ENCODE measurements at regions not wholly inside any gene's neighbourhood (a gene's known extent, or its start where the extent isn't known, plus 50 kb on each side); places are given as distances from the start of the nearest gene placed in this dataset.

GRCh38 chr10:29130190-29130673 is 158.6 kb upstream of the LYZL1 start:
- peak; percentile 62 for DNase-seq (ENCODE audit: low read depth)
- H3K4me3 ChIP-seq (ENCODE audit: low read depth, low read length), result no peak overlapping the region
- TF ChIP-seq, protein P1, sequence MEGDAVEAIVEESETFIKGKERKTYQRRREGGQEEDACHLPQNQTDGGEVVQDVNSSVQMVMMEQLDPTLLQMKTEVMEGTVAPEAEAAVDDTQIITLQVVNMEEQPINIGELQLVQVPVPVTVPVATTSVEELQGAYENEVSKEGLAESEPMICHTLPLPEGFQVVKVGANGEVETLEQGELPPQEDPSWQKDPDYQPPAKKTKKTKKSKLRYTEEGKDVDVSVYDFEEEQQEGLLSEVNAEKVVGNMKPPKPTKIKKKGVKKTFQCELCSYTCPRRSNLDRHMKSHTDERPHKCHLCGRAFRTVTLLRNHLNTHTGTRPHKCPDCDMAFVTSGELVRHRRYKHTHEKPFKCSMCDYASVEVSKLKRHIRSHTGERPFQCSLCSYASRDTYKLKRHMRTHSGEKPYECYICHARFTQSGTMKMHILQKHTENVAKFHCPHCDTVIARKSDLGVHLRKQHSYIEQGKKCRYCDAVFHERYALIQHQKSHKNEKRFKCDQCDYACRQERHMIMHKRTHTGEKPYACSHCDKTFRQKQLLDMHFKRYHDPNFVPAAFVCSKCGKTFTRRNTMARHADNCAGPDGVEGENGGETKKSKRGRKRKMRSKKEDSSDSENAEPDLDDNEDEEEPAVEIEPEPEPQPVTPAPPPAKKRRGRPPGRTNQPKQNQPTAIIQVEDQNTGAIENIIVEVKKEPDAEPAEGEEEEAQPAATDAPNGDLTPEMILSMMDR (IDR thresholded peaks at IDR 0.05; ENCODE audit: insufficient read depth, low read length), result peak; percentile 62

DNA sequence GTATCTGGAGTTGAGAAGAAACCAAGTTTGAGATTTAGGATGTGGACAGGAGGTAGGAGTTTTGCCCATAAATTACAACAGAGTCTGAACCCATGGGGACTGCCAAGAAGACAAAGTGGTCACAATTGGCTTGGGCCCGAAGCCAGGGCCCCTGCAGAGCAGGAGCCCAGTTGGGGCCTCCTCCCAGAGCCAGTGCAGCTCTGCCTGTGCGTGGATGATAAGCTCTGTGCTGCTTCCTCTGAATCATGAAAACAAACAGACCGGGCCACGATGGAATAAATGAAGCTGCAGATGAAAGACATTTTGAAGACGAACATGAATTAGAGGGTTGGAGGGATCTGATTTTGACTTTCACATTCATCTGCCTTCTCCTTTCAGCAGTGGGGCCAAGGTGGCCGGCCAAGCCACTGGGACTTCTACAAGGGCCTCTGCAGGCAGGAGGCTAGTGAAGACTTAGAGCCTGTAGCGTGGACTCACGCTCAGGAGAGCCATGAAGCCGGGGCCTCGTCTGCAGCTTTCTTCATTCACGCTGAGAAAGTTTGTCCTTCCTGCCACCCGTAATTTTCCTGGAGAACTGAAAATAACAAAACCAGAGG is 156.8 kb upstream of the LYZL1 start:
- peak; percentile 75 for DNase-seq (ENCODE audit: low read depth)
- TF ChIP-seq, protein P1 (IDR thresholded peaks at IDR 0.05; ENCODE audit: insufficient read depth, low read length), result no peak
- no peak overlapping the region for H3K4me3 ChIP-seq (ENCODE audit: low read depth, low read length)

GRCh38 chr10:29132551-29133111 is 156.2 kb upstream of the LYZL1 start:
- TF ChIP-seq, protein P1 (IDR thresholded peaks at IDR 0.05; ENCODE audit: insufficient read depth, low read length), result no peak
- peak; percentile 25 for DNase-seq (ENCODE audit: low read depth)
- H3K4me3 ChIP-seq (ENCODE audit: low read depth, low read length), result no peak overlapping the region

DNA sequence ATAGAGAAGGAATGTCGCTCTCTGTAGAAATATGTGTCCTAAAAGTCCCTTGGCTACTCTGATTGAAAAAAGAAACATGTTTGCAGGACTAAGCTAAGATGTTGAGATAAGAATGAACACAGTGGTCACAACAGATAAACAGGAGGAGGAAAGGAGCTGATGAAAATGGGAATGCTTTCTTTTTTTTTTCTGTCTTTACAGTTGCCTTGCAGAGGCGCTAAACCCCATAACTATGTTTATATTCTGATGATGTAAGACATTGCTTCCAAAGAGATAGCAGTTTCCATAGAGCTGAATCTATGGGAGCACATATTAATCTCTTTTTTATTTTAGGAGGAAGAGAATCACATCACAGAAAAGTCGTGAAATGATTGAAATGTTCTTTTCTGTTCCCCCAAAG is 153.5 kb upstream of the LYZL1 start:
- TF ChIP-seq, protein P1 (IDR thresholded peaks at IDR 0.05; ENCODE audit: insufficient read depth, low read length), result no peak
- no peak for DNase-seq (ENCODE audit: low read depth)

DNA sequence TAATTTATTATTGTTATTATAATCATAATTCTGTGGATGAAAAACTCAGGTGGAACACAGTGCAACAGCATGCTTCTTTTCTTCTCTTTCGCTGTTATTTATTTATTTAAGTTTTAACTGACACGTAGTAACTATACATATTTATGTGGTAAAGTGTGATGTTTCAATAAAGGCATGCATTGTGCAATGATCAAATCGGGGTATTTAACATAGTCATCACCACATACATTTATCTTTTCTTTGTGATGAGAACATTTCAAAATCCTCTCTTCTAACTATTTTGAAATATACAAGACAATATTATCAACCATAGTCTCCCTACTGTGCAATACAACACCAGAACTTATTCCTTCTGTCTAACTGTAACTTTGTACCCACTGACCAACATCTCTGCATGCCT is 152.5 kb upstream of the LYZL1 start:
- TF ChIP-seq, protein P1 (IDR thresholded peaks at IDR 0.05; ENCODE audit: insufficient read depth, low read length), result no peak
- no peak overlapping the region for H3K4me3 ChIP-seq (ENCODE audit: low read depth, low read length)
- DNase-seq (ENCODE audit: low read depth), result no peak

More for the DNA sequence above, 153.5 kb upstream of the LYZL1 start:
- no peak overlapping the region for H3K4me3 ChIP-seq (ENCODE audit: low read depth, low read length)

DNA sequence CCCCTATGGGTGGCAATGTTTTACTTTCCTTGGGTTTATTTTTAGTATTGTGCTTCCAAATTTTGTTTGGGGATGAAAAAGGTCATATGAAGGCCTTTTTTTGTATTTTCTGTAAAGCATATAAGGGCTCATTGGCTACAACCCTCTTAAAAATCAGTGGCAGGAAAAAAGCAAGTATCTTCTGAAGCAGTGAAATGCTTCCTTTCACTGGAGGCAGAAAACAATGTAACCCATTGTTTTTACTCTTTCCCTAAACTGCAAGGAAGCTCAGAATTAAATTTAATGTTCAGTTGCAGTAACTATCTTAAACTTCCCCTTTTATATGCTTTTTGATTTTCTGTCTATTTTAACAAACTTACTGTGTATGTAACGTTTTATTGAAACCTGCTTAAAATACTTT is 148.7 kb upstream of the LYZL1 start:
- DNase-seq (ENCODE audit: low read depth), result no peak
- H3K4me3 ChIP-seq (ENCODE audit: low read depth, low read length), result no peak overlapping the region
- TF ChIP-seq, protein P1 (IDR thresholded peaks at IDR 0.05; ENCODE audit: insufficient read depth, low read length), result no peak
